Erythroblast (primary cell): ENCODE measurements at regions not wholly inside any gene's neighbourhood (a gene's known extent, or its start where the extent isn't known, plus 50 kb on each side); places are given as distances from the start of the nearest gene placed in this dataset.

Experiments used
- GATA1 ChIP-seq: IDR thresholded peaks from 2 replicates; pipeline ENCODE4 v1.6.1; 2011; ENCODE audit warnings: low read depth, mild to moderate bottlenecking, control low read depth, low read length, moderate library complexity
- POLR2A ChIP-seq: IDR thresholded peaks from 2 replicates; pipeline ENCODE4 v1.6.1; 2011; ENCODE audit warnings: mild to moderate bottlenecking, low read length

DNA sequence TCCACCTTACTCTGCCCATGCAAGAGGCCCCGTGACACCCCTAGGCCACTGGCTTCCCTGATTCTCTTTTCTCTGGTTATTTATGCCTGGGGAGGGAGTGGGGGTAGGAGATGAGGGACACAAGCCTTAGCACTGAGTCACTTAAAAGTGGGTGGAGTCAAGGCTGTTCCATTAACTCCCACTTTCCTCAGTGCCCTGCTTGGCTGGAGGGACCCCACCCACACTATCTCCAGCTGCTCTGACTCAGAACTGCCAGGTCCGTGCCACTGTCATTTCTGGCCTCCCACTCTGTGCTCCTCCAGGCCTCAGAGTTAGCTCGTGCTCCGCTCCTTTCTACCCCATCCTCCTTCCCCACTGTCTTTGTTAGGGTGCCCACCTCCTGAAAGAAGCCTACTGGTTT is 113.4 kb upstream of the UQCRFS1 start:
- TF ChIP-seq POLR2A (no peak), GATA1 (no peak)
